ENCODE measurements at regions not wholly inside any gene's neighbourhood (a gene's known extent, or its start where the extent isn't known, plus 50 kb on each side); places are given as distances from the start of the nearest gene placed in this dataset.

GRCh38 chr14:84777356-84777755 is 752.6 kb upstream of the FLRT2 start:
- FAIRE-seq (no peak), DNase-seq (no peak), ATAC-seq (no peak)
- WGBS, 2 donors, result 82 to 85% methylated on average over 2 of the region's 2 CpGs
- H3K27me3 ChIP-seq, result no peaks in the 10 kb centered on the region
- intact Hi-C loops (cut with DNase I), result no loop called here
- H3K9me3 ChIP-seq, result no peaks in the 10 kb centered on the region
- H3K36me3 ChIP-seq, result no peaks in the 10 kb centered on the region
- H3K4me3 ChIP-seq, result no peak overlapping the region
- TF ChIP-seq CTCF (IDR thresholded peaks at IDR 0.05), result no peak
- no peaks in the 10 kb centered on the region for H3K4me1 ChIP-seq
- no peak overlapping the region for H3K27ac ChIP-seq

- intact Hi-C loops (cut with DNase I), result no loop called here
- no peaks in the 10 kb centered on the region for H3K36me3 ChIP-seq
- DNase-seq (no peak), ATAC-seq (no peak), FAIRE-seq (no peak)
- H3K9me3 ChIP-seq, result no peaks in the 10 kb centered on the region
- H3K27me3 ChIP-seq, result no peaks in the 10 kb centered on the region
- H3K4me3 ChIP-seq, result no peak overlapping the region
- 34 to 47% methylated on average over 1 of the region's 1 CpG for WGBS, 2 donors
- no peaks in the 10 kb centered on the region for H3K4me1 ChIP-seq
- TF ChIP-seq CTCF (IDR thresholded peaks at IDR 0.05), result no peak
- no peak overlapping the region for H3K27ac ChIP-seq
Observed at GRCh38 chr14:84782902-84783301, 747.0 kb upstream of the FLRT2 start.

- no peaks in the 10 kb centered on the region for H3K36me3 ChIP-seq
- FAIRE-seq, result no peak
- no peaks in the 10 kb centered on the region for H3K27me3 ChIP-seq
- H3K9me3 ChIP-seq, result no peaks in the 10 kb centered on the region
- no peak for TF ChIP-seq CTCF (IDR thresholded peaks at IDR 0.05)
- no peak for ATAC-seq
- intact Hi-C loops (cut with DNase I), result no loop called here
- 61 to 82% methylated on average over 1 of the region's 1 CpG for WGBS, 2 donors
- no peak overlapping the region for H3K4me3 ChIP-seq
- H3K27ac ChIP-seq, result no peak overlapping the region
- no peak for DNase-seq
- H3K4me1 ChIP-seq, result no peaks in the 10 kb centered on the region
Observed at GRCh38 chr14:84783511-84783910, 746.4 kb upstream of the FLRT2 start.

- ATAC-seq (no peak), FAIRE-seq (no peak), DNase-seq (no peak)
- H3K4me3 ChIP-seq, result no peak overlapping the region
- H3K4me1 ChIP-seq, result no peaks in the 10 kb centered on the region
- no peak overlapping the region for H3K27ac ChIP-seq
- intact Hi-C loops (cut with DNase I), result no loop called here
- H3K9me3 ChIP-seq, result no peaks in the 10 kb centered on the region
- no peaks in the 10 kb centered on the region for H3K27me3 ChIP-seq
- no peak for TF ChIP-seq CTCF (IDR thresholded peaks at IDR 0.05)
- H3K36me3 ChIP-seq, result no peaks in the 10 kb centered on the region
Observed at GRCh38 chr14:84785996-84786395, 743.9 kb upstream of the FLRT2 start.

- H3K27ac ChIP-seq, result no peak overlapping the region
- no peaks in the 10 kb centered on the region for H3K9me3 ChIP-seq
- intact Hi-C loops (cut with DNase I), result no loop called here
- TF ChIP-seq CTCF (IDR thresholded peaks at IDR 0.05), result no peak
- ATAC-seq, result no peak
- H3K27me3 ChIP-seq, result no peaks in the 10 kb centered on the region
- H3K36me3 ChIP-seq, result no peaks in the 10 kb centered on the region
- no peaks in the 10 kb centered on the region for H3K4me1 ChIP-seq
- no peak for FAIRE-seq
- no peak overlapping the region for H3K4me3 ChIP-seq
- no peak for DNase-seq
- WGBS, 2 donors, result 78 to 86% methylated on average over 1 of the region's 1 CpG
Observed at GRCh38 chr14:84789012-84789411, 740.9 kb upstream of the FLRT2 start.
